LNCaP clone FGC (cell line): ENCODE measurements at regions not wholly inside any gene's neighbourhood (a gene's known extent, or its start where the extent isn't known, plus 50 kb on each side); places are given as distances from the start of the nearest gene placed in this dataset.
"Not testable (repeated sequence)": the region's sequence is repeated elsewhere in the genome, so short reads cannot be mapped to it uniquely, and the experiment has no call there.

ENCODE experiments used
- DNase-seq: peaks from one replicate; pipeline ENCODE4 v3.0.0-alpha.2; 2011; ENCODE audit warnings: low read depth
- H3K4me3 ChIP-seq: 2 replicates; pipeline ENCODE4 v1.5.1; 2011; ENCODE audit warnings: mild to moderate bottlenecking, low read depth, low read length, control low read depth
- CTCF ChIP-seq: IDR thresholded peaks from 2 replicates; pipeline ENCODE4 v1.5.1; 2012; ENCODE audit warnings: mild to moderate bottlenecking; ENCODE audit not compliant: control insufficient read depth, insufficient read depth; ENCODE audit errors: extremely low read depth

DNA sequence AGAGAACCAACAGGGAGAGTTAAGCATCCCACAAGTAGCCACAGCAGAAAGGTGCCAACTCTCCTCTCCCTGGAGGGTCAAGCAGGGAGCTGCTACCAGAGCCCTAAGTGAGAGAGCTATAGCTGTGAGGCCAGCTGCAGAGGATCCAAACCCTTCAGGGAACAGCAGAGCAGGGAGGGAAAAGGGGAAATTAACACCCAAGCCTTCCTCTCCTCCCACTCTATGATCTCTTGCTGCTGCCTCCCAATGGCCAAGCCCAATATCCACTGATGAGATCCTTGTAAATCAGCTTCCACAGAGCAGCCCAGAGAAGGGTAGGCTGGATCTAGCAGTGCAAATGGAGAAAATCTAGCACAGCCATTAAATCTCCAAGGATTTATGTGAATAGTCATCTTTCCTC, 68.2 kb upstream of the THBS1 start:
- no peak overlapping the region for H3K4me3 ChIP-seq
- no peak for DNase-seq
- no peak for TF ChIP-seq CTCF

DNA sequence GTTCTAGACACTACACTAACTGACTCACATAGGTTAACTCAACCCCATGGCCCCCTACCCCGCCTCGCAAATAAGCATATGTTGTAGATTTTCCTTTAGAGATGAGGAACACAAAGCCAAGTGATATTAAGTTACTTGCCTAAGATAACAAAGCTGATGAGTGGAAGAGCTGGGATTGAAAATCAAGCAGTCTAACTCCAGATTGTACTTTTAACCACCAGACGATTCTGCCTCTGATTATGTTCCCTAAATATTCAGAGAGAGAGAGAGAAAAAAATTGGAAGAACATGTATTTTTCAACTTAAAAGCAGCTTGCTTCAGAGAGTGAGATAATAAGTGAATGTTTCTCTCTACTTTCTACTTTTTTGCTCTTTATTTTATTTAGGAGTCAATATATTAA, 66.9 kb upstream of the THBS1 start:
- DNase-seq: no peak
- no peak for TF ChIP-seq CTCF
- no peak overlapping the region for H3K4me3 ChIP-seq

GRCh38 chr15:39514933-39515332, 65.9 kb upstream of the THBS1 start:
- no peak overlapping the region for H3K4me3 ChIP-seq
- no peak for DNase-seq
- no peak for TF ChIP-seq CTCF

- no peak for TF ChIP-seq CTCF
- DNase-seq: no peak
- no peak overlapping the region for H3K4me3 ChIP-seq
These were observed 65.1 kb upstream of the THBS1 start for GRCh38 chr15:39515765-39516164.

DNA sequence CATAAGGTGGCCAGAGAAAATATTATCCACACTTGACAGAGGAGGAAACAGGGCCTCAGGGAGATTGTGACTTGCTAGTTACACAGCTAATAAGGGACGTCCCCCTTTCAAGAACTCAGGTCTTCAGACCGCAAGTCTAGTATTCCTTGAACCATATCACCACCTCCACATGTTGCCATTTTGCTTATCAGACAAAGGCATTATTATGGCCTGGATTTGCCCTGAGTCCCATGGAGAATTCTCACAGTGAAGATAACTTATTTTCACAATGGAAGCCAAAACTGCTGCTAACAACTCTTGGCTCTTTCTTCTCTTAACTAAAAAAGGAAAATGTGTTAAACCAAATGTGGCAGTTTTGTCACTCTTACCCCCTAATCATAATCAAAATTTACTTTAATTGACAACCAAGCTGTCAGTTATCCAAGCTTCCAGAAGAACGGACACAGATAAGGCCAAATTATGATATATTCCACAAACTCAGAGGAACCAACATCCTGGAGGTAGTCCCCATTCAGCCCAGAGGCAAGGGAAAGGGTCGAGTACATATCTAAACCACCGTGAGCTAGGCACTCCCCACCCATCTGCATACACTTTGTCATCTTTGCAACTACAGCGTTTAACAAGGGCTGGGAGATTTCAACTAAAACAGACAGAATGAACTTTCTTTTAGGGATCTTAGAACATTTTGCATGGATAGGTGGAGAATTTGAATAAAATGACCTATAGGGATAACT, 63.6 kb upstream of the THBS1 start:
- no peak overlapping the region for H3K4me3 ChIP-seq
- no peak for TF ChIP-seq CTCF
- no peak for DNase-seq

DNA sequence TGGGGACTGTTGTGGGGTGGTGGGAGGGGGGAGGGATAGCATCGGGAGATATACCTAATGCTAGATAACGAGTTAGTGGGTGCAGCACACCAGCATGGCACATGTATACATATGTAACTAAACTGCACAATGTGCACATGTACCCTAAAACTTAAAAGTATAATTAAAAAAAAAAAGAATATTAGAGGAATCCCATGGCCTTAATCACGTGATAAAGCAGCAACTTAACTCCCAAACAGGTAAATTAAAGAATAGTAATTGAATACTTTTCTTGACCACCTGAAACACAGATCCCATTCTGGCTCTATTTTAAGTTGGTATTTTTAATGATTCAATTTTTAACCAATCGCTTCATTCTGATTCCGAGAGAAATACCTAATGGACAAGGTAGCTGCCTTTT, 56.9 kb upstream of the THBS1 start:
- not testable (repeated sequence) for DNase-seq

DNA sequence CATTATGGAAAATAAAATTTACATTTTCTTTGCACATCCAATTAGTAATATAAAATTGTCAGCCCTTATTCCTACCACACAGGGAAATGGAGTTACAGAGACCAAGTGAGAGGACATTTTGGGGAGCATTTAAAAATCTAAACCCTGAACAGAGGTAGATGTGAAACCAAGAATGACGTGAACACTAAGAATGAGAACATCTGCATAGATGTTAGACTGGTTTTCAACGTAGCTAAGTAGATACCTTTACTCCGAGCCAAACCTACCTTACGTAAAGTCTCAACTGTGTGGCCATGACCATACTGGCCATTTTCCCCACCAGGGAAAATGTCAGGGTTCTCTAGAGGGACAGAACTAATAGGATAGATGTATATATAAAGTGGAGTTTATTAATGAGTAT, 51.4 kb upstream of the THBS1 start:
- no peak for DNase-seq
- TF ChIP-seq CTCF: no peak
- no peak overlapping the region for H3K4me3 ChIP-seq

More for the DNA sequence above, 56.9 kb upstream of the THBS1 start:
- H3K4me3 ChIP-seq: not testable (repeated sequence)
